HG02642 (cell line): ENCODE measurements at regions not wholly inside any gene's neighbourhood (a gene's known extent, or its start where the extent isn't known, plus 50 kb on each side); places are given as distances from the start of the nearest gene placed in this dataset.

Experiments
- ATAC-seq: cut with Tn5 transposase; IDR thresholded peaks from one replicate; pipeline ENCODE4 v1.9.1; 2021; ENCODE audit warnings: mild to moderate bottlenecking; ENCODE audit not compliant: unreplicated experiment, poor library complexity

- no peak for ATAC-seq
Measured at GRCh38 chr18:41758534-41758933, 196.5 kb upstream of the PIK3C3 start.

DNA sequence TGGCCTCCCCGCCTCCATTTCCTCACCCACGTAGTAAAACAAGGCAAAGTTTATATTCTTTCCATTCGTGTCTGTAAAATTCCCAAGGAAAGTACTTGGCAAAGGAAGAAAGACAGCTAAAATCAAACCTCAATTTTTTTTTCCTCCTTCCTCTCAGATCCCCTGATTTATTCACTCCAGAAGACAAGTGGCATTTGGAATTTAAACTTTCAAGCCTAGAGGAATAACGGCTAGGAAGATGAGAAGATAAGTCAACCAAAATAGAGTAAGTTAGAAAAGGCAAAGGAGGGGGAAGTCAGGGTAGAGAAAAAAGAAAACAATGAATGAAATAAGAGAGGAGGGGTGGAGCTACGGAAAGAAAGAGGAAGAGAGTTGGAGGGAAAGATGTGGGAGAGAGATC is 198.9 kb upstream of the PIK3C3 start:
- no peak for ATAC-seq

GRCh38 chr18:41754332-41754731 is 200.7 kb upstream of the PIK3C3 start:
- ATAC-seq, result no peak

- ATAC-seq, result no peak
Measured at GRCh38 chr18:41753826-41754225, 201.2 kb upstream of the PIK3C3 start.

GRCh38 chr18:41752826-41753225 is 202.2 kb upstream of the PIK3C3 start:
- no peak for ATAC-seq

DNA sequence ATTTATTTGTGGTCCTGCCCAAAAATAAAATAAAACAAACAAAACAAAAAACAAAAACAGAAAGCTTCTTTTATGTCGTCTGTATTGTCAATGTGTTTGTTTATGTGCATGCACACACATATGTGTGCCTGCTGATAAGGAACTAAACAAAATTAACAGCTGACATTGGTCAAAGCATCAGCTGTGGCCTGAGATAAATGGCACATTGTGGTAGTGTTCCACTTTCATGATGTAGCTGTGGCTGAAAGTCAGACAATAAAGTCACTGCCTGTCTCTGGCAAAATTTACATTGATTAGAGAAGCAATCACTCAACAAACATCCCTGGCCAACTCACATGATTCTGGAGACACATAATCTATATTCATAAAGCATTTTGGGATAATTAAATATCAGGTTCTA is 203.4 kb upstream of the PIK3C3 start:
- no peak for ATAC-seq

DNA sequence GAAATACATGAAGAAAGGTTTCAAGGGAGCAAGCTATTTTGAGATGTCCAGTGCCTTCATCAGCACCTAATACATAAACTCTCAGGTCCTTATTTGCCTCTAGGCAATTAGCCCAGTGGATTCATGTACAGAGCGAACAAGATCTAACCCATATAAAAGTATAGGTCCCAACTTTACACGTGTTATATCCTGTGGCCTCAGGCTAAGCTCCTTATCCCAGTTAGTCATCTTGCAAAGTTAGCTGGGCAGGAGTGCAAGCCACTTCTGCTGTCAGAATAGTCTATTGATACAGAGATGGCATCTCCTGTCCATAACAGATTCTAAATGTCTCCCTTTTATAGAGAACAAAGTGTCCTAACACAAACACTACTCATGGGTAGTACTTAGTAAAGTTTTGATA is 203.9 kb upstream of the PIK3C3 start:
- no peak for ATAC-seq

- no peak for ATAC-seq
Measured at GRCh38 chr18:41747723-41748242, 207.3 kb upstream of the PIK3C3 start.

DNA sequence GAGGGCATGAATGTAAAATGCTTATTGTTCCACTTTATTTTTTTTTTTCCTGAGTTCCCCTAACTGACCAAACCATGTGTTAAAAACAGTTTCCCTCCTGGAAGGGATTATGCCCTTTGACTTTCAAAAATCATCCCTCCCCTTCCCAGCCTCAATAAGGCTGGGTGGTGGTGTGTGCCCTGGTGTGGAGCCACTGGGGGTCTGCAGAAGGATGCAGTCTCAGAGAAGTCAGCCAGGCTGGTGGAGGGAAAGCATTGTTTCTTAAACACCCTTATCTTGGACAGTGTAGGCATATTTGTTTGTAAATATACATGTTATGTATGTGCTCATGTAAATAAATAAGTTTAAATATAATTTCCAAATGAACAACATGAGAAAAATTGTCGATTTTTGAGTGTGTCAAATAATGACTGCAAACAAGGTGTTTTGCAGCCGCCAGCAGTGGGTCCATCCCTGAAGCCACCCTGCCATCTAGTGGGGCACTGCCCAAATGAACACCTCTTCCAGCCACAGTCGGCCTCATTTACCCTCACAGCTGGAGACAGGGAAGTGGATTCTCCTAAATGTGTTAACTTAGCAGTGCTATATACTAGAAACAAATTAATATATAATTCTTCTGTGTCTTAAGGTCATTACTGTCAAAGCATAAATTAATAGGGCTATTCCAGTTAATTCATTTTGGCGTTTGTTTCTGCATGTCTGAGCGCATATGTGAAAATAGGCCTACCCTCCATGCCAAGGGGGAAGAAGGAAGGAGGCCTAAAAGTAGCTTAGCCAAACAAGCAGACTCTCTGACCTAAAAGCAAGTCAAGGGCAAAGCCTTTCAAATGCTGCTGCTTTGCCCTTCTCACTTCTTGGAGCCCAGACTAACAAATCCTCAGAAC is 209.6 kb upstream of the PIK3C3 start:
- ATAC-seq, result peak; percentile 76

DNA sequence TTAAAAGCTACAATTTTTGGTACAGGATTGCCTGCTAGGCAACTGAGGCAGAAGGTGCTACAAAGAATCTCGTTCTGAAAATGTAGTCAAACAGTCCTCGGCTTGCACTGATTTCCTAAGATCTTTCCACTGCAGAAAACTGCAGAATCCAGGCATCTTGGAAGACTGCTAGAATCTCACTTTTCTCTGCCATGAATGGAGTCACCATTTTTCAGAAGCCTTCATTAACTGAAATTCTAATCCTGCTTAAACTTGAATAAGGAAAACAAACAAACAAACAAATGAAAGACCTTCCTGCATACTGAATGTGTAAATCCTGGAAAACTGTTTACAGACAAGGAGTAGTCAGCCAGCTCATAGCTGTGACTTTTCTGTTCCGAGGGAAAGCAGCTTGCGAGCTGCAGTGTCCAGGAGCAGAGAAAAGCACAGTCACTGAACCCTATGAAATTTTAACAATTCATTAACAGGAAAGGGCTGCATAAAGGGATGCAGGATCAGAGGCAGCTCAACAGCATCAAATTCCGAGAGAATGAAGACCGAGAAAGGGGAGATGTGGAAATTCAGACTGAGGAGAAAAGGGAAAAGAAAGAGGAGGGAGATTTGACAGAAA is 210.5 kb upstream of the PIK3C3 start:
- no peak for ATAC-seq

GRCh38 chr18:41737218-41737617 is 217.8 kb upstream of the PIK3C3 start:
- ATAC-seq, result no peak

- no peak for ATAC-seq
Measured at GRCh38 chr18:41734917-41735316, 220.1 kb upstream of the PIK3C3 start.

DNA sequence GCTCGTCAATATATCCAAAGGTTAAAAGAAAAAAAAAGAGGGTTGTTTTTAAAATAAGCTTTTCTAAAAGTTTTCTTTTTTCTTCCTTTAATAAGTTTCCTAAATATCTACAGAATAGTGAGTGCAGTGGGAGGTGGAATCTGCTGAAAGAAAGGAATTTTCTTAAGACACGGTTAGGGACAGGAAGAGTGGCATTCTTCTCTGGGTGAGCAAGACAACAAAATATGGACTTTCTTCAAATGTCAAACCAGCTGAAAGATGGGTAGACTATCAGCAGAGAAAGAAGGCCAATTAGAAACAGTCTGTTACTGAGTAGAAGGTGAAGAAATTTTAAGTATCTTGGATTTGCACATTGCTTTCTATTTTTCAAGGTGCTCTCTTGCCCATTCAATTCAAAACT is 222.7 kb upstream of the PIK3C3 start:
- no peak for ATAC-seq

- no peak for ATAC-seq
Measured at GRCh38 chr18:41731884-41732283, 223.2 kb upstream of the PIK3C3 start.

DNA sequence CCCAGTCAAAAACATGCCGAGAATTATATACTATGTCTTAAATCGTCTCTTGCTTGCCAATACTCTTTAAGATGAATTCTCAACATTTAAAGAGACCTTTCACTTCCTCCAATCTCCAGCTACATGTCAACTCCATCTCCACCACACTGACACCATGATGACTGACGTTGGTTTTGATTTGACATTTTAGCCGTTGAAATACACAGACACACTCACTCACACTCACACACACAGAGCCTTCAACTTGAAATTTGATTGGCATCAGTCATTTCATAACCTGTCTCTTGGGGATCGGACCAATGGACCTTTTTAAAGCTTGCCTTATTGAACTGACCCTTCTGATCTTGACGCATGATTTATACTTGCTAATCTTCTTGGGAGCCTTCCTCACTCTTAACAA is 230.8 kb upstream of the PIK3C3 start:
- no peak for ATAC-seq

DNA sequence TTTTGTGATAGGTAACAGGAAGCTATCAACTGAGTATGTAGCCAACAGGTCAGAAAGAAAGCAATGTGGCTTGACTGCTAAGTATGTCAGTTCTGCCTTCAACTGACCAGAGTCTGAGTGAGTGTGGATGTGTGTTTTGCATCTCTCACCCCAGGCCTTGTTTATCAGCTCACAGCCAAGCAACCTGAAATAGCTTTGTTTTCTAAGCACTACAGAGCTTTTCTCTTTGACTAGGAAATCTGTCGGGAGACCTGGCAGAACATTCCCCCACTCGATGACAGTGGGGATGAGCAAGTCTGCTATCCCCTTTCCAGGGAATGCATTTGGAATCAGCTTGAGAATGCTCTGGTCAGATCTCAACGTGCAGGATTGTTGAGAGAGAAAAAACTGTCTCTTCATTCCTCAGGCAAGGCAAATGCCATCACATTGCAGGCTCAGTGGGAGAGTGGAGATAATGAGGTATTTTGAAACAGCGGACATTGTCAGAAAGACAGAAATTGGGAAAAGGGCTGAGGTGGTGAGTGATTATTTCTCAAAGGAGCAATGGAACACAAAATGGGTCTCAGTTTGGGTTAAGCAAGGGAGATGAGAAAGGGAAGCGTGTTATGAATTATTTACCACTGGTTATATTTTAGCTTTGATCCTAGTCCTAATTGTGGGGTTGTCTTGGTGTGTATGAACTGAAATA is 233.8 kb upstream of the PIK3C3 start:
- no peak for ATAC-seq

- no peak for ATAC-seq
Measured at GRCh38 chr18:41720226-41720625, 234.8 kb upstream of the PIK3C3 start.

- ATAC-seq, result no peak
Measured at GRCh38 chr18:41719808-41720207, 235.2 kb upstream of the PIK3C3 start.

DNA sequence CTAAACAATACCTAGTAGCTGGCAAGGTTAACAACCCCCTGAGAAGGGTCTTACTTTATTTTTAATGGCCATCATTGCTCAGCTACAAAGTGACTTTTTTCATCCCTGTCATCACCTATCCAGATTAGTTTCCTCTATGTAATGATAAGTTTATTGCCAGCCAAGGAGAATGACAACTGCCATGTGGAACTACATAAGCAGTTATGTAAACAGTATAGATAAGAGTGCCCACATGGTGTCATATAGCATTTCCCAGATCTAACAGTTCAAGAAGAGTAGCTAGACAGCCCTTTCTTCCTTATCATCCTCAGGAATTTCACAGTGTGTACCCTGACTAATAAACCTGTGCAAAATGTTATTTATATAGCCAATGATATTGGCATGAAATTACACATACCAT is 240.2 kb upstream of the PIK3C3 start:
- no peak for ATAC-seq

- no peak for ATAC-seq
Measured at GRCh38 chr18:41713969-41714825, 240.8 kb upstream of the PIK3C3 start.
